ENCODE measurements at regions not wholly inside any gene's neighbourhood (a gene's known extent, or its start where the extent isn't known, plus 50 kb on each side); places are given as distances from the start of the nearest gene placed in this dataset.
"Not testable (repeated sequence)": the region's sequence is repeated elsewhere in the genome, so short reads cannot be mapped to it uniquely, and the experiment has no call there.

DNA sequence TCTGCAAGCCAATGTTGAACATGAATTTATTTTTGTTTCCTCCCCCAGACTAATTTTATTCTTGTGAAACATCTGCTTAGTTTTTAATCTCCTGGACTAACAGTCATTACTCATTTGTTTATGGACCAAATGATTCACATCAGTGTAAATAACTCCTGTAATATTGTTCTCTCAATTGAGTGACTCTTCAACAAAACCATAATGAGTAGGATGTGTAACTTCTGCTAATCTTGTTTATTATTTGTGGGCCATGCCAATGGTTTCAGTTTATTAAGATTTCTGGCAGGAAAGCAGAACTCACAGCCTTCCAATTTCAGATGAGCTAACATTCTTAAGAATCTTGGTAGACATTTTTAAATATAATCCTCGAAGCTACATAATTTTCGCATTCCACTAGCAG lies 1216.3 kb upstream of the GOT2 start:
- H3K36me3 ChIP-seq (ENCODE audit: control insufficient read depth, low read length): no peaks in the 10 kb centered on the region
- H3K27ac ChIP-seq (ENCODE audit: low read depth, low read length): no peak overlapping the region
- no peaks in the 10 kb centered on the region for H3K27me3 ChIP-seq (ENCODE audit: control insufficient read depth, low read length)
- no peaks in the 10 kb centered on the region for H3F3A ChIP-seq (ENCODE audit: control insufficient read depth, insufficient read depth)
- no peak overlapping the region for H3K4me2 ChIP-seq (ENCODE audit: low read length)
- TF ChIP-seq EZH2phosphoT487 (IDR thresholded peaks at IDR 0.05; ENCODE audit: borderline replicate concordance, low read length) (no peak), CTCF (IDR thresholded peaks at IDR 0.05; ENCODE audit: low read depth, low read length, poor library complexity, severe bottlenecking) (no peak)
- no peaks in the 10 kb centered on the region for H3K79me2 ChIP-seq (ENCODE audit: control insufficient read depth, low read length)
- H4K20me1 ChIP-seq (ENCODE audit: control insufficient read depth, insufficient read depth, low read depth, low read length): no peaks in the 10 kb centered on the region
- H3K4me1 ChIP-seq (ENCODE audit: control insufficient read depth, low read length): no peaks in the 10 kb centered on the region
- H3K4me3 ChIP-seq (ENCODE audit: low read length): no peak overlapping the region
- no peaks in the 10 kb centered on the region for H3K9me2 ChIP-seq (replicated peaks; ENCODE audit: control insufficient read depth, low read length)
- no peaks in the 10 kb centered on the region for H3K9me3 ChIP-seq (ENCODE audit: control insufficient read depth, insufficient read depth, low read length)

GRCh38 chr16:59944041-59944440 lies 1209.9 kb upstream of the GOT2 start:
- not testable (repeated sequence) for H3K27ac ChIP-seq (ENCODE audit: low read depth, low read length); H3K9me3 ChIP-seq (ENCODE audit: control insufficient read depth, insufficient read depth, low read length)

GRCh38 chr16:59941594-59941993 lies 1207.5 kb upstream of the GOT2 start:
- Histone ChIP-seq H3K4me1 (ENCODE audit: control insufficient read depth, low read length) (no peaks in the 10 kb centered on the region), H3K36me3 (ENCODE audit: control insufficient read depth, low read length) (no peaks in the 10 kb centered on the region), H3K27ac (ENCODE audit: low read depth, low read length) (no peak overlapping the region), H3K27me3 (ENCODE audit: control insufficient read depth, low read length) (no peaks in the 10 kb centered on the region), H3K9me3 (ENCODE audit: control insufficient read depth, insufficient read depth, low read length) (no peaks in the 10 kb centered on the region), H4K20me1 (ENCODE audit: control insufficient read depth, insufficient read depth, low read depth, low read length) (no peaks in the 10 kb centered on the region), H3K79me2 (ENCODE audit: control insufficient read depth, low read length) (no peaks in the 10 kb centered on the region), H3F3A (ENCODE audit: control insufficient read depth, insufficient read depth) (no peaks in the 10 kb centered on the region), H3K9me2 (replicated peaks; ENCODE audit: control insufficient read depth, low read length) (no peaks in the 10 kb centered on the region), H3K4me2 (ENCODE audit: low read length) (no peak overlapping the region), H3K4me3 (ENCODE audit: low read length) (no peak overlapping the region)
- no peak for TF ChIP-seq EZH2phosphoT487 (IDR thresholded peaks at IDR 0.05; ENCODE audit: borderline replicate concordance, low read length)
- TF ChIP-seq CTCF (IDR thresholded peaks at IDR 0.05; ENCODE audit: low read depth, low read length, poor library complexity, severe bottlenecking): no peak

More at GRCh38 chr16:59944041-59944440, 1209.9 kb upstream of the GOT2 start:
- not testable (repeated sequence) for H4K20me1 ChIP-seq (ENCODE audit: control insufficient read depth, insufficient read depth, low read depth, low read length); H3K4me1 ChIP-seq (ENCODE audit: control insufficient read depth, low read length); H3K4me2 ChIP-seq (ENCODE audit: low read length); H3K4me3 ChIP-seq (ENCODE audit: low read length); H3K27me3 ChIP-seq (ENCODE audit: control insufficient read depth, low read length); H3K79me2 ChIP-seq (ENCODE audit: control insufficient read depth, low read length); H3K9me2 ChIP-seq (replicated peaks; ENCODE audit: control insufficient read depth, low read length); H3K36me3 ChIP-seq (ENCODE audit: control insufficient read depth, low read length); H3F3A ChIP-seq (ENCODE audit: control insufficient read depth, insufficient read depth)

GRCh38 chr16:59920054-59920453 lies 1185.9 kb upstream of the GOT2 start:
- Histone ChIP-seq H3K4me3 (ENCODE audit: low read length) (no peak overlapping the region), H3K9me2 (replicated peaks; ENCODE audit: control insufficient read depth, low read length) (no peaks in the 10 kb centered on the region), H3F3A (ENCODE audit: control insufficient read depth, insufficient read depth) (no peaks in the 10 kb centered on the region), H3K4me1 (ENCODE audit: control insufficient read depth, low read length) (no peaks in the 10 kb centered on the region), H3K27ac (ENCODE audit: low read depth, low read length) (no peak overlapping the region), H4K20me1 (ENCODE audit: control insufficient read depth, insufficient read depth, low read depth, low read length) (no peaks in the 10 kb centered on the region), H3K27me3 (ENCODE audit: control insufficient read depth, low read length) (no peaks in the 10 kb centered on the region), H3K9me3 (ENCODE audit: control insufficient read depth, insufficient read depth, low read length) (no peaks in the 10 kb centered on the region), H3K36me3 (ENCODE audit: control insufficient read depth, low read length) (no peaks in the 10 kb centered on the region), H3K4me2 (ENCODE audit: low read length) (no peak overlapping the region), H3K79me2 (ENCODE audit: control insufficient read depth, low read length) (no peaks in the 10 kb centered on the region)
- no peak for TF ChIP-seq EZH2phosphoT487 (IDR thresholded peaks at IDR 0.05; ENCODE audit: borderline replicate concordance, low read length)
- TF ChIP-seq CTCF (IDR thresholded peaks at IDR 0.05; ENCODE audit: low read depth, low read length, poor library complexity, severe bottlenecking): no peak

Data from DOHH2 (cell line).